ENCODE measurements at regions not wholly inside any gene's neighbourhood (a gene's known extent, or its start where the extent isn't known, plus 50 kb on each side); places are given as distances from the start of the nearest gene placed in this dataset.

GRCh38 chr14:94700336-94700735 lies 69.6 kb downstream of the GSC start:
- TF ChIP-seq USF1 (CRISPR knock-in tag; IDR thresholded peaks at IDR 0.05) (no peak), ZNF138 (CRISPR knock-in tag; conservative IDR thresholded peaks at IDR 0.05) (no peak), MYBL2 (CRISPR knock-in tag; IDR thresholded peaks at IDR 0.05) (no peak)
- Mint-ChIP-seq H3K4me3 (no peak overlapping the region), H3K4me1 (no peaks in the 10 kb centered on the region), H3K36me3 (no peaks in the 10 kb centered on the region), H3K9me3 (no peaks in the 10 kb centered on the region), H3K27me3 (ENCODE audit: low read depth) (no peaks in the 10 kb centered on the region), H3K27ac (no peak overlapping the region)
- DNase-seq (ENCODE audit: low spot score) = no peak
- POLR2A ChIA-PET = no interaction called here
- no peak for ATAC-seq
- CTCF ChIA-PET = interaction anchor here (1.2 kb wide), 1 partner anchor 48 kb away, joined by 3 read pairs; no protein-coding TSS in a partner anchor

- H3K27me3 Mint-ChIP-seq (ENCODE audit: low read depth) = no peaks in the 10 kb centered on the region
- no peak overlapping the region for H3K4me3 Mint-ChIP-seq
- H3K9me3 Mint-ChIP-seq = no peaks in the 10 kb centered on the region
- DNase-seq (ENCODE audit: low spot score) (no peak), ATAC-seq (no peak)
- H3K27ac Mint-ChIP-seq = no peak overlapping the region
- CTCF ChIA-PET = interaction anchor here (1.2 to 1.9 kb wide), 2 partner anchors 7 to 49 kb away, joined by 3 to 11 read pairs; no protein-coding TSS in a partner anchor
- H3K4me1 Mint-ChIP-seq = no peaks in the 10 kb centered on the region
- no peaks in the 10 kb centered on the region for H3K36me3 Mint-ChIP-seq
- TF ChIP-seq E2F1 (CRISPR knock-in tag; IDR thresholded peaks at IDR 0.05) (no peak), ERG (CRISPR knock-in tag; IDR thresholded peaks at IDR 0.05) (no peak), EMX1 (CRISPR knock-in tag; IDR thresholded peaks at IDR 0.05) (no peak), NFATC4 (CRISPR knock-in tag; IDR thresholded peaks at IDR 0.05) (no peak), ZNF263 (CRISPR knock-in tag; IDR thresholded peaks at IDR 0.05; ENCODE audit: low read depth) (no peak), ZSCAN18 (CRISPR knock-in tag; IDR thresholded peaks at IDR 0.05) (no peak), ZMAT4 (CRISPR knock-in tag; IDR thresholded peaks at IDR 0.05) (no peak)
- POLR2A ChIA-PET = no interaction called here
Measured at GRCh38 chr14:94699831-94700230, 70.1 kb downstream of the GSC start.

GRCh38 chr14:94697773-94698556 lies 71.9 kb downstream of the GSC start:
- Mint-ChIP-seq H3K9me3 (no peaks in the 10 kb centered on the region), H3K36me3 (no peaks in the 10 kb centered on the region), H3K27me3 (ENCODE audit: low read depth) (no peaks in the 10 kb centered on the region), H3K4me3 (no peak overlapping the region), H3K27ac (no peak overlapping the region), H3K4me1 (peaks cover 6% of the 10 kb centered on the region)
- CTCF ChIA-PET = interaction anchor here (0.6 to 1.9 kb wide), 3 partner anchors 9 to 50 kb away, joined by 3 to 11 read pairs (median 3); no protein-coding TSS in a partner anchor
- ATAC-seq (no peak), DNase-seq (ENCODE audit: low spot score) (no peak)
- POLR2A ChIA-PET = no interaction called here
- TF ChIP-seq NR2C2 (CRISPR knock-in tag; IDR thresholded peaks at IDR 0.05) (no peak), FOXJ3 (CRISPR knock-in tag; IDR thresholded peaks at IDR 0.05; ENCODE audit: borderline replicate concordance) (no peak), STAT6 (CRISPR knock-in tag; conservative IDR thresholded peaks at IDR 0.05; ENCODE audit: low read depth) (no peak), HMGXB4 (CRISPR knock-in tag; IDR thresholded peaks at IDR 0.05) (no peak), NFE2L1 (CRISPR knock-in tag; IDR thresholded peaks at IDR 0.05) (no peak), FOXP1 (CRISPR knock-in tag; IDR thresholded peaks at IDR 0.05; ENCODE audit: borderline replicate concordance) (no peak), AR (CRISPR knock-in tag; IDR thresholded peaks at IDR 0.05) (no peak), MAX (CRISPR knock-in tag; IDR thresholded peaks at IDR 0.05) (no peak)

All from WTC11 (cell line).